Activated CD4-positive, alpha-beta T cell treated with anti-CD3 and anti-CD28 coated beads for 36 hours (primary cell): ENCODE measurements at regions not wholly inside any gene's neighbourhood (a gene's known extent, or its start where the extent isn't known, plus 50 kb on each side); places are given as distances from the start of the nearest gene placed in this dataset.
"Not testable (repeated sequence)": the region's sequence is repeated elsewhere in the genome, so short reads cannot be mapped to it uniquely, and the experiment has no call there.

Experiments used
- ATAC-seq: fragments of 200-7000 bp; cut with Tn5 transposase; one replicate; pipeline ENCODE4 v1.10.0; 2021; ENCODE audit warnings: mild to moderate bottlenecking, moderate library complexity
- CTCF ChIA-PET: fragments of 350-600 bp; sonication (Branson Sonifier 250); formaldehyde crosslinking; loops from one replicate; lab custom pipeline; 2021; ENCODE audit warnings: antibody characterized with exemption; lab: Charles Lee
- POLR2A ChIA-PET: fragments of 350-600 bp; sonication (Branson Sonifier 250); formaldehyde crosslinking; loops from one replicate; lab custom pipeline; 2021; ENCODE audit warnings: antibody characterized with exemption, inconsistent platforms; lab: Charles Lee
- DNase-seq: peaks from one replicate; pipeline ENCODE4 v3.0.0-alpha.2; 2020
- H3K27ac Mint-ChIP-seq: one replicate; pipeline ENCODE4 v1.8.0; 2021; ENCODE audit warnings: mixed read lengths
- H3K27me3 Mint-ChIP-seq: one replicate; pipeline ENCODE4 v1.8.0; 2021; ENCODE audit warnings: mixed read lengths
- H3K36me3 Mint-ChIP-seq: one replicate; pipeline ENCODE4 v1.8.0; 2021; ENCODE audit warnings: low read depth, mixed read lengths
- H3K4me1 Mint-ChIP-seq: one replicate; pipeline ENCODE4 v1.8.0; 2021; ENCODE audit warnings: mixed read lengths
- H3K4me3 Mint-ChIP-seq: one replicate; pipeline ENCODE4 v1.8.0; 2021; ENCODE audit warnings: mild to moderate bottlenecking, moderate library complexity, mixed read lengths
- H3K9me3 Mint-ChIP-seq: one replicate; pipeline ENCODE4 v1.8.0; 2021; ENCODE audit warnings: low read depth, mixed read lengths
- intact Hi-C, 2 experiments: fragments of 100-400 bp; cut with DNase I in 1 of 2; cut with micrococcal nuclease in 1 of 2; formaldehyde crosslinking; loops; one replicate each; pipeline versions ENCODE4 v1.14.2 to v1.15.1; 2022 to 2024; cut with DNase I, micrococcal nuclease

- H3K27ac Mint-ChIP-seq, H3K4me1 Mint-ChIP-seq, CTCF ChIA-PET, ATAC-seq, H3K4me3 Mint-ChIP-seq, DNase-seq, POLR2A ChIA-PET, intact Hi-C loops, H3K36me3 Mint-ChIP-seq, H3K27me3 Mint-ChIP-seq: not testable (repeated sequence)
- peaks cover 15% of the 10 kb centered on the region for H3K9me3 Mint-ChIP-seq
These were observed 1182.4 kb downstream of the KHDRBS2 start for GRCh38 chr6:61103660-61104059.

DNA sequence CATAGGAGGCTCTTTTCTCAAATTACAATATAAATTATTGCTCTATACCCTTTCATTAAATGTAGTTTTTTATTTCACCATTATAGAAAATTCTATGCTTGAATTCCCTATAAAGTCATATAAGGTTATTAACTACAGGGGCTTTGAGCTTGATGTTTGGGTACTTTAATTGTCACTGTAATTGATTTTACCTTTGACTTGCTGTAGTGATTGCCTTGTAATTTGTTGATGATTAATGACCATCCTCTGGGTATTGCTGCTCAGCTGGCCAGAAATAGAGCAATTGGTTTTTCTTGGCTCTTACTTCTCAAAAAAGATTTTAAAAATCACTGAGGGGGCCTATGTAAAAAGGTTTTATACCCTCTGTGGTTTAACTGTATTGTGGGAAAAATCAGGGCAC is 1186.0 kb downstream of the KHDRBS2 start:
- Mint-ChIP-seq H3K4me1 (no peaks in the 10 kb centered on the region), H3K4me3 (no peak overlapping the region), H3K27me3 (no peaks in the 10 kb centered on the region), H3K9me3 (peaks cover 17% of the 10 kb centered on the region), H3K27ac (no peak overlapping the region), H3K36me3 (no peaks in the 10 kb centered on the region)
- no peak for DNase-seq
- CTCF ChIA-PET = no interaction called here
- POLR2A ChIA-PET = no interaction called here
- no peak for ATAC-seq
- intact Hi-C loops = no loop called here

DNA sequence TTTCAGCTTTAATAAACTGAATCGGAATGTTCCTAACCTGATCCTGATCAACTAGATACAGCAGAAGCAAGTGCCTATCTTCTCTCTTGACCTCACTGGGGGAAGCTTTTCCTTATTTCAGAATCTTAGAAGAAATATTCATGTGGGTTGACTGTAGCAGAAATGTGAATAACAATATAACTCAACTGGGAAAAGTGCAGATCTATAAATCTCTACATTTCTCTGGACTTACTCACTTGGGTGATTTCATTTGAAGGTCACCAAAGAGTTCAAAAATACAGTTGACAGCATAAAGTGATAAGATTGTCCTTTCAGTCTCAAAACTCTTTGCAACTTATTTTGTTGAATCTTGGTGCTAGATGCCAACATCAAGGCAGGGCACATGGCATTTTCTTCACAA is 1186.5 kb downstream of the KHDRBS2 start:
- intact Hi-C loops, H3K36me3 Mint-ChIP-seq, H3K27ac Mint-ChIP-seq, H3K4me3 Mint-ChIP-seq, H3K4me1 Mint-ChIP-seq, H3K27me3 Mint-ChIP-seq, CTCF ChIA-PET, DNase-seq, ATAC-seq, POLR2A ChIA-PET: not testable (repeated sequence)
- H3K9me3 Mint-ChIP-seq = peaks cover 14% of the 10 kb centered on the region

- H3K27me3 Mint-ChIP-seq, H3K9me3 Mint-ChIP-seq, intact Hi-C loops, POLR2A ChIA-PET, DNase-seq, H3K4me3 Mint-ChIP-seq, H3K4me1 Mint-ChIP-seq, ATAC-seq, CTCF ChIA-PET, H3K36me3 Mint-ChIP-seq, H3K27ac Mint-ChIP-seq: not testable (repeated sequence)
These were observed 1198.0 kb downstream of the KHDRBS2 start for GRCh38 chr6:61087986-61088385.

DNA sequence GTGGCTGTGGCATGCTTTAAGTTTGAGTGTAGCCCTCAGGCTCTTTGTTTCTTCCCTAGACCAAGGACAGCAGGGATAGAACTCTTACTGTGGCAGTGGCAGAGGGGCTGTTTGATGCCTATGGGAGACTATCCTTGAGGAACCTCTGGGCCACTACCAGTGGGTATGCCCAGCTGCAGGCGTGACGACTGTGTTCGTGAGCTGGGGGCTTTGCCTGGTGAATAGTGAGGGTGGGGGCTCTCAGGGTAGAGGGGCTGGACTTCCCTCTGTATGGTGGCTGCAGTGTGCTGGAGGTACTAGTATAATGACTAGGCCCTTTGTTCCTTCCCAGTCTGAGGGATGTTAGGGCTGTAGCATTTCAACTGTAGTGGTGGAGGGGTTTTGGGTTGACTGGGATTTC is 1242.0 kb downstream of the KHDRBS2 start:
- Mint-ChIP-seq H3K9me3 (peaks cover 14% of the 10 kb centered on the region), H3K27me3 (no peaks in the 10 kb centered on the region), H3K4me3 (no peak overlapping the region), H3K4me1 (no peaks in the 10 kb centered on the region), H3K36me3 (no peaks in the 10 kb centered on the region), H3K27ac (no peak overlapping the region)
- DNase-seq (no peak), ATAC-seq (no peak)
- ChIA-PET CTCF (no interaction called here), POLR2A (no interaction called here)
- intact Hi-C loops = no loop called here
